ENCODE measurements at regions not wholly inside any gene's neighbourhood (a gene's known extent, or its start where the extent isn't known, plus 50 kb on each side); places are given as distances from the start of the nearest gene placed in this dataset.

GRCh38 chr14:104505085-104506074, 74.2 kb upstream of the C14orf180 start:
- TF ChIP-seq CTCF (IDR thresholded peaks at IDR 0.05; ENCODE audit: borderline replicate concordance, extremely low read depth, low read length, poor library complexity, severe bottlenecking) (no peak), EZH2 (IDR thresholded peaks at IDR 0.05; ENCODE audit: borderline replicate concordance, low read depth, low read length, severe bottlenecking) (no peak)
